Upper lobe of right lung (tissue), 1 donor: ENCODE measurements at regions not wholly inside any gene's neighbourhood (a gene's known extent, or its start where the extent isn't known, plus 50 kb on each side); places are given as distances from the start of the nearest gene placed in this dataset.

Source experiments
- ATAC-seq: fragments of 200-7000 bp; cut with Tn5 transposase; one replicate; pipeline ENCODE4 v1.9.1; 2020; ENCODE audit warnings: mild to moderate bottlenecking, moderate library complexity
- DNase-seq: peaks from one replicate; pipeline ENCODE4 v3.0.0-alpha.2; 2020
- H3K27ac ChIP-seq: fragments of 200-600 bp; one replicate; pipeline ENCODE4 v1.8.0; 2022
- H3K27me3 ChIP-seq: fragments of 200-600 bp; one replicate; pipeline ENCODE4 v1.8.0; 2022; ENCODE audit warnings: mild to moderate bottlenecking
- H3K36me3 ChIP-seq: fragments of 200-600 bp; one replicate; pipeline ENCODE4 v1.8.0; 2022
- H3K4me1 ChIP-seq: fragments of 200-600 bp; one replicate; pipeline ENCODE4 v1.8.0; 2022
- H3K4me3 ChIP-seq: fragments of 200-600 bp; one replicate; pipeline ENCODE4 v1.8.0; 2022; ENCODE audit warnings: mild to moderate bottlenecking
- H3K9me3 ChIP-seq: fragments of 200-600 bp; one replicate; pipeline ENCODE4 v1.8.0; 2022
- CTCF ChIP-seq: fragments of 200-600 bp; IDR thresholded peaks from one replicate; pipeline ENCODE4 v1.8.0; 2022; ENCODE audit warnings: antibody characterized with exemption
- intact Hi-C: fragments of 100-400 bp; cut with DNase I; formaldehyde crosslinking; loops from one replicate; pipeline ENCODE4 v1.11.0; 2022
- donor health status: DM: no; HTN: yes; CAD: no; lungs with severe emphysema.

- H3K27me3 ChIP-seq = peaks cover 54% of the 10 kb centered on the region
These were observed 68.5 kb upstream of the SLCO4A1 start for GRCh38 chr20:62573817-62574216.

GRCh38 chr20:62574230-62574993 is 67.9 kb upstream of the SLCO4A1 start:
- DNase-seq = no peak
- intact Hi-C loops = no loop called here
- no peak overlapping the region for H3K4me3 ChIP-seq
- no peak for TF ChIP-seq CTCF
- no peaks in the 10 kb centered on the region for H3K4me1 ChIP-seq
- H3K27ac ChIP-seq = no peak overlapping the region
- no peak for ATAC-seq
- H3K27me3 ChIP-seq = peaks cover 55% of the 10 kb centered on the region
- H3K36me3 ChIP-seq = no peaks in the 10 kb centered on the region
- H3K9me3 ChIP-seq = no peaks in the 10 kb centered on the region

More at GRCh38 chr20:62573817-62574216, 68.5 kb upstream of the SLCO4A1 start:
- Histone ChIP-seq H3K36me3 (no peaks in the 10 kb centered on the region), H3K4me1 (no peaks in the 10 kb centered on the region), H3K27ac (no peak overlapping the region), H3K4me3 (no peak overlapping the region), H3K9me3 (no peaks in the 10 kb centered on the region)
- TF ChIP-seq CTCF = no peak
- DNase-seq (no peak), ATAC-seq (no peak)
- intact Hi-C loops = no loop called here

- no peaks in the 10 kb centered on the region for H3K9me3 ChIP-seq
- no peak for ATAC-seq
- no peak overlapping the region for H3K4me3 ChIP-seq
- H3K27ac ChIP-seq = no peak overlapping the region
- H3K27me3 ChIP-seq = peaks cover 69% of the 10 kb centered on the region
- no peak for TF ChIP-seq CTCF
- H3K4me1 ChIP-seq = no peaks in the 10 kb centered on the region
- no peak for DNase-seq
- intact Hi-C loops = no loop called here
- H3K36me3 ChIP-seq = no peaks in the 10 kb centered on the region
These were observed 66.2 kb upstream of the SLCO4A1 start for GRCh38 chr20:62575976-62576722.

GRCh38 chr20:62576815-62577489 is 65.4 kb upstream of the SLCO4A1 start:
- Histone ChIP-seq H3K4me1 (no peaks in the 10 kb centered on the region), H3K27ac (no peak overlapping the region), H3K36me3 (no peaks in the 10 kb centered on the region), H3K9me3 (no peaks in the 10 kb centered on the region), H3K27me3 (peaks cover 69% of the 10 kb centered on the region), H3K4me3 (no peak overlapping the region)
- TF ChIP-seq CTCF = no peak
- ATAC-seq (no peak), DNase-seq (no peak)
- intact Hi-C loops = no loop called here

GRCh38 chr20:62577490-62577836 is 64.8 kb upstream of the SLCO4A1 start:
- H3K27me3 ChIP-seq = peaks cover 71% of the 10 kb centered on the region
- TF ChIP-seq CTCF = no peak
- no peaks in the 10 kb centered on the region for H3K36me3 ChIP-seq
- intact Hi-C loops = no loop called here
- no peak overlapping the region for H3K4me3 ChIP-seq
- H3K27ac ChIP-seq = no peak overlapping the region
- H3K4me1 ChIP-seq = no peaks in the 10 kb centered on the region
- no peak for DNase-seq
- no peak for ATAC-seq
- no peaks in the 10 kb centered on the region for H3K9me3 ChIP-seq
